ENCODE measurements at regions not wholly inside any gene's neighbourhood (a gene's known extent, or its start where the extent isn't known, plus 50 kb on each side); places are given as distances from the start of the nearest gene placed in this dataset.
"Not testable (repeated sequence)": the region's sequence is repeated elsewhere in the genome, so short reads cannot be mapped to it uniquely, and the experiment has no call there.

DNA sequence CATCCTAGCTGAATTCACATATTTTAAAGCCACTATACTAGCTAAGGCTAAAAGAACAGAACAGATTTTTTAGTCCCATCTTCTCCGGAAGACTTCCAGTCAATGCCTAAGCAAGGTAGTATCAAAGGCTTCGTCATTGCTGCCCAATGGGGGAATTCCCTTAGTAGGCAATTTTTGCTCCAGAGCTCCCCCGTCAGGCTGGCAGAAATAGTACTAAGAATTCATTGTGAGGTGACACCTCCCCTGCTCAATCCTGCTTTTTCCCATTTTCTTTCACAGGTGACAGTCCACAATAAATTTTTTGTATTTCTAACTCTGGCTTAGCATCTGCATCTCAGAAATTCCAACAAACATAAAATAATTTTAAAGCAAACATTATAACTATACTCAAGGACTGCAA is 52.8 kb upstream of the SRSF6 start:
- DNase-seq, result no peak

DNA sequence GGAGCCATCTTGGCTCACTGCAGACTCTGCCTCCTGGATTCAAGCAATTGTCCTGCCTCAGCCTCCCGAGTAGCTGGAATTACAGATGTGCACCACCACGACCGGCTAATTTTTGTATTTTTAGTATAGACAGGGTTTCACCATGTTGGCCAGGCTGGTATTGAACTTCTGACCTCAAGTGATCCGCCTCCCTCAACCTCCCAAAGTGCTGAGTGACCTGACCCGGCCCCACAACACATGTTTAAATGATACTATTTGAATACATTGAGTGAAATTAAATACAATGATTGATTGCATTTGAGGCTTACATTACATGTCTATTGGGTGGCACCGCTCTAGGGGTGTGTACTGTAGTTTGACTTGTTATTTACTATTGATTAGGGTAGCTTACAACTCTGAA is 56.8 kb upstream of the SRSF6 start:
- DNase-seq, result not testable (repeated sequence)

DNA sequence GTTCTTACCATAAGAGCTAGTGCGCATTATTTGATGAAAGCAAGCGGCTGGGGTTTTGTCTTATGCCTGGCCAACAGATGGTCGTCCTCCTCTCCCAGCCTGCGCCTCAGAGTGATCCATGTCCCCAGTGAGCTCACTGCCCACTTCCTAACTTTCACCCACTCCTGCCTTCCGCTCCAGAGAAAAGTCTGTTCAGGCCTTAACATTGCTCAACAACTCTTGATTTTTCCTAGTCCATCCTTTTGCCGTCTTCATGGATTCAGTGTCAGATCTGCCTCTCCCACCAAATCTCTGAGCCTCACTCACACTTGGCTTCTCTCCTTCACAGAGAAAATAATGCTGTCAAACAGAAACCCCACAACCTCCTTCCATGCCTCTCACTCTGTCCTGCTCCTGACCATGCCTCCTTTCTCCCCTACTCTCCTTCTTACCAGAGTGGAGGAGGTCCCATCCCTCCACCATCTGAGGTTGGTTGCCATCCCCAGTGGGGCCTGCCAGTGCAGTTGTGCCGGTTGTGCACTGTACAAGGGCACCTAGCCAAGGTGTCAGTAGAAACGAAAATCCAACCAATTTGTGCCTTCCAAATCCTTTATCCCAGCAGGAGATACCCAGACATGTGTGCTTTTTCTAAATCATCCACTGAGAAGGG is 58.9 kb upstream of the SRSF6 start:
- no peak for DNase-seq

DNA sequence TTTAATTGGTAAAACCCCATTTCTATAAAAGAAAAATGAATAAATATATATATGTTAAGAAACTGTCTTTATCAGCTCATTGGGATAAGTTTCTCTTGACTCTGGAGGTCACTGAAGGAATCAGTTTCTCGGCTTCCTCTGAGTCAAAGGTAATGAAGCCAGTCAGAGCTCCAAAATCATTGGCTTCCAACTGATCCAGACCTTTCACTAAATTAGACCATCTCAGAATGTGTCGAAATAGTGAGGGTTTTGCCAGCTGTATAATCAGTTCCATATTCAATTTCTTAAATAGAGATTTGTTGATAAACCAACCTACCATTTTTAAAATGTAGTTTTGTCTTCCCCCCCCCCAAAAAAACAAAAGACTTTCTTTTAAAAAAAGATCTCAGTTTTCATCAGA is 60.5 kb upstream of the SRSF6 start:
- no peak for DNase-seq

DNA sequence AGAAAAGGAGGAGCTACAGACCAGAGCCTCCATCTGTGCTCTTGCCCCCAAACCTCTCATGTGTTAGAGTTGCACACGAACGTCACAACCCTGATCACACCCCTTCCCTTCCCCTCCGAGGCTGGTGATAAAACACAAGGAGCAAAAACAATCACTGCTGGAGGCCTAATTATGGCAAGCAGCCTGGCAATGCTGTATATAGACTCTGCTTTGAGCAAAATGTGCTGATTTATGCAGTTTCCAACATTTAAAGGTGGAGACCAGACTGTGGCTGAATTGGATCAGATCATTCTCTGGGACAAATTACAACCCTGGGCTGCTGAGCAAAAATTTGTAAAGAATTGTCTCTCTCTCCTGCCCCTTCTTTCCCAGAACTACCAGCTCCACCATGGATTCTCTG is 64.6 kb upstream of the SRSF6 start:
- DNase-seq, result no peak

DNA sequence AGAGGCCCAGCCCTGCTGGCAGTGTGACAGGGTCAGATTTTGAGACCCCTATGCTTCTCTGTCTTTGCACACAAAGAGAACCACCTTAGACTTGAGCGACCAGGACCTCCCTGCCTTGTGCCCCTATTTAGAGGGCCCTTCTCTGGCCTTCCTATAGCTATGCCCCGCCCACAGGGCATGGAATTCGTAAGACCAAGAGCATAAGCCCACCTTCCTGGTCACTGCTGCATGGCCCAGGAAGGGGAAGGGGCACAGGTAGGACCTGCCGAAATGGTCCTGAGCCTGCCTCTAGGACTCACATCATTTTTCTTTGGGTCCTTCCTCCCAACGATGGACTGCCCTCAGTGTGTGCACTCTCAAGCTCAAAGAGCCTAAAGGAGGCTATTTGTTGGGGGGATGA is 65.1 kb upstream of the SRSF6 start:
- DNase-seq, result no peak

DNA sequence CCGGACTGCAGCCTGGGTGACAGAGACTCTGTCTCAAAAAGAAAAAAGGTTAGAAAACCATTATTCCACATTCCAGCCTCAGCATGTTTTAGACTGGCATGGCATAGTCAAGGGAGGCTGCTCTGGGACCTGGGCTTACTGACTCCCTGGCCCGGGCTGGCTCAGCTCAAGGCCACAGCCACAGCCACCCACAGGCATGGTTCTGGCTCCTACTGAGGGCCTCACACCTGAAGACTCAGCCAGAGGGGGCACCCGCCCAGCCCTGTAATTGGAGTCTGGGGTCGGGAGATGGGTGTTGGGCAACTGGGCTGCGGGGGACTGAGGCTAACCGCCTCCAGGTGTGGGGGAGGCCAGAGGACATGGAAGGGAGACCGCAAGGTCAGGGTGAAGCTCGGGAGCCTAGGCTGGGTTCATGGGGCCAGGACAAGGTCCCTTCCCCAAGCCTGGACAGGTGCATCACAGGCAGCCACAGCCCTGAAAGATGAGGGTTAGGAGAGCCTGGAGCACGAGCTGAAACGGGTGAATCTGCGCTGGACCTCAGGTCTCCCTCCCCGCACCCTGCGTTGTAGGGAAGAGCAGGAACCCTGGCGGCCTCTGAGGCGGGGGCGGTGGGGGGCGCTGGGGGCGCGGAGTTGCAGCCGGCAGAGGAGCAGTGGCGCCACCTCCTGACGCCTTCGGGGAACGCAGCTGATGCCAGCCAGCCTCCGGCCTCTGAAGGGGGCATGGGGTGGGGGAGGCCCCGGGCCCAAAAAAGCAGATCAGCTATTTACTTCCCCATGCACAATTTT is 67.7 kb upstream of the SRSF6 start:
- no peak for DNase-seq

DNA sequence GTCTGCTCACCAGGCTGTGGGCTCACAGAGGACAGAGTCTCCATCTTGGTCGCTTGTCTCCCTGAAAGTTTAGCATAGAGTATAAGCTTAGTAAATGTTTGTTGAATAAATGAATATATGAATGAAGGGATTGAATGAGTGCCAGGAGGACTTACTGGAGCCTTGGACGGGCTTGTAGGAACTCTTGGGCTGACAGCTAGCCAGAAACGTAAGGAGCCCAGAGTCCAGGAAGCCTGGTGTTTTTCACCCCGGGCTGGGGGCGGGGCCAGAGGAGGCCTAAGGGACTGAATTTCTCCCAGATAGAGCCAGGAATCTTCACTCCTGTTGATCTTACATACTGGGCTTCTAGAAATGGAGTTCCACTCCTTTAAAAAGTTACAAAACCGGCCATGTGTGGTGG is 68.5 kb upstream of the SRSF6 start:
- no peak for DNase-seq

DNA sequence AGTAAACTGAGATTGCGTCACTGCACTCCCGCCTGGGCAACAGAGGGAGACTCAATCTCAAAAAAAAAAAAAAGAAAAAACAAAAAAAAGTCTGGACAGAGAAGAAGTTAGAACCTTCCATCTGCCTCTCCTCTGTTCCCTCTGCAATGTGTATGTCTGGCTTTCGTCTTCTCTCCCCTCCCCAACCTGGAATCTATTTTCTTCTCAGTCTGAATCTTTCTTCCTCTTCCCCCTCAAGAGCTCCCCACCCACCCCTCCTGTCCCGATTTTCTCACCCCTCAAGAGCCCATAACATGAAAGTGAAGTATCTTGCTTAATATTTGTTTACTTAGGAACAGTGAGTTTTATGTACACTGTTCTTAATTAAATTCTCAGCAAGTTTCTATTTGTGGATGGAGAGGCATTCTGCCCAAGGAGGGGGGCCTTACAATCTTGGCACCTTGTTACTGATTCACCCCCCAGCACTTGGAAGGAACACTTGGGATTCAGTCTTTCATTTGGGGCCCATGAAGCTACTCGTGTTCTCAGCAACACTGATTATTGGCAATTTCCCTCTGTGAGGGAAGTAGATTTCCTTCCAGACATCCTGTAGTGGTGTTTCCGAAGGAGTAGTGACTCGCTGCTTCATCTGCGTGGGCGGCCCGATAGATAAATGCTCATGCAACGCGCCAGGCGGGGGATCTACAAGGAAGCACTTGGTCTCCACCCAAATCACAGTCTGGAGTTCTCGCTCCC is 69.3 kb upstream of the SRSF6 start:
- DNase-seq, result no peak

DNA sequence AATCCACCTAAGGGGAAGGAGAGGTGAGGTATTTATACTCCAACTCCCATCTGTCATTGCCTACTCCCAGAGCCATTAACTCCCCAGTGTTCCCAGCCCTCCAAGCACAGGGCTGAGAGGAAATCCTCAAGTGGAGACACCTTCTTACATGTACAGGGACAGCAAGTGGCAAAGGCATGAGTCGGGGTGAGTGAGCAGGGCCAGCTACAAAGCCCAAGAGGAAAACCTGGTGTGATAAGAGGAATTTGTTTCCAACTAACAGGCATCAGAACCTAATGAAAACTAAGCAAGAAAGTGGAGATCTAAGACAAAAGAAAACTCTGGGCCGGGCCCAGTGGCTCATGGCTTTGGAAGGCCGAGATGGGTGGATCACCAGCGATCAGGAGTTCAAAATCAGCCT is 70.0 kb upstream of the SRSF6 start:
- no peak for DNase-seq

DNA sequence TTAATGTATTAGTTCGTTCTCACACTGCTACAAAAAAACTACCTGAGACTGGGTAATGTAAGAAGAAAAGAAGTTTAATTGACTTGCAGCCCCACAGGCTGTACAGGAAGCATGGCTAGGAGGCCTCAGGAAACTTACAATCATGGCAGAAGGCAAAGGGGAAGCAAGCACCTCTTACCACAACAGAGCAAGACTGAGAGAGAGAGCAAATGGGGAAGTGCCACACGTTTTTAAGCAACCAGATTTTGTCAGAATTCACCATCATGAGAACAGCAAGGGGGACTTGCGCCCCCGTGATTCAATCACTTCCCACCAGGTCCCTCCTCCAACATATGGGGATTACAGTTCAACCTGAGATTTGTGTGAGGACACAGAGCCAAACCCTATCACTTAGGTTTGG is 70.8 kb upstream of the SRSF6 start:
- no peak for DNase-seq

DNA sequence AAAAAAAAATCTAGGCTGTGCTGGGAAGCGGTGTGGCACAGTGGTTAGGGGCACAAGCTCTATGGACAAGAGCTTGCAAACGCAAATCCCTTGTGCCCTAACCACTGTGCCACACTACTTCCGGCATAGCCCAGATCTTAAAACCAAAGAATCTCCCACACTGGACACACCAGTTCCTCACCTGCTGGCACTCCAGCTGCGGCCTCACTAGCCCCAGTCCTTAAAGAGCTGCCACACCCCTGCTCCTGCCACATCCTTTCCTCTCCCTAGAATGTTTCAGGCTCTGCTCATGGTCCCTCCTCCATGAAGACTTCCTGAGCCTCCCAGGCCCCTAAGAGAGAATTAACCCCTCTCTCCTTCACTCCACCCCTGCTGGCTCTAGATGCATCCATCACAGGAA is 71.8 kb upstream of the SRSF6 start:
- DNase-seq, result no peak

DNA sequence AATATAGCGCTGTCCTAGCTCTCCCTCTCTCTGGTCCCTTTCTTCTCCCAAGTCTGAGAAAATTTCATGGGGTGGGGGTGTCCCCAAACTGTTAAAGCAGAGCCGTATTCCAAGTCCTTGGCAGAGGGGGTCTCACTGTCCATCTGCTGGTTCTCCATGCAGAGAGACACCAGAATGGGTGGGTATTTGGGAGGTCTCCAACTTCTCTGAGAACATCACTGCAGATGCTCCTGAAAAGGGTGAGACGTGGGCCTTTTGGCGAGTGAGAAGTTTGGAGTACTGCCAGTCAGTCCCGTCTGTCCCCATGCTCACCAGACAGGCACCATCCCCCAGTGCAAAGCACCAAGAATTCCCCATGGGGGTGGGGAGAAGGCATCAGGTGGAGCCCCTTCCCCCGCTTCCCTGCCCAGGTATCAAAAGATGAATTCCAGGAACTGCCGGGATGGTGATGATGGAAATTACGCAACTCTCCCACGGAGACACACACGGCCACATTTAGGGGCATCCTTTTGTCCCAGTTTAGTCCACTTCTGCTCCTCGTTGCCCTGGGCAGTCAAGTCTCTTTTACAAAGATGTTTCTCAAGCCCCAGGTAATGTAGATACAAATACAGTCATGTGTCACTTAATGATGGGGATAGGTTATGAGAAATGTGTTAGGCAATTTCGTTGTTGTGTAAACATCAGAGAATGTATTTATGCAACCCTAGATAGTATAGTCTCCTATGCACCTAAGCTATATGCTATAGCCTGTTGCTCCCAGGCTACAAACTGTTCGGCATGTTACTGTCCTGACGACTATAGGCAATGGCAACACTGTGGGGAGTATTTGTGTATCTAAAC is 73.4 kb upstream of the SRSF6 start:
- DNase-seq, result no peak

DNA sequence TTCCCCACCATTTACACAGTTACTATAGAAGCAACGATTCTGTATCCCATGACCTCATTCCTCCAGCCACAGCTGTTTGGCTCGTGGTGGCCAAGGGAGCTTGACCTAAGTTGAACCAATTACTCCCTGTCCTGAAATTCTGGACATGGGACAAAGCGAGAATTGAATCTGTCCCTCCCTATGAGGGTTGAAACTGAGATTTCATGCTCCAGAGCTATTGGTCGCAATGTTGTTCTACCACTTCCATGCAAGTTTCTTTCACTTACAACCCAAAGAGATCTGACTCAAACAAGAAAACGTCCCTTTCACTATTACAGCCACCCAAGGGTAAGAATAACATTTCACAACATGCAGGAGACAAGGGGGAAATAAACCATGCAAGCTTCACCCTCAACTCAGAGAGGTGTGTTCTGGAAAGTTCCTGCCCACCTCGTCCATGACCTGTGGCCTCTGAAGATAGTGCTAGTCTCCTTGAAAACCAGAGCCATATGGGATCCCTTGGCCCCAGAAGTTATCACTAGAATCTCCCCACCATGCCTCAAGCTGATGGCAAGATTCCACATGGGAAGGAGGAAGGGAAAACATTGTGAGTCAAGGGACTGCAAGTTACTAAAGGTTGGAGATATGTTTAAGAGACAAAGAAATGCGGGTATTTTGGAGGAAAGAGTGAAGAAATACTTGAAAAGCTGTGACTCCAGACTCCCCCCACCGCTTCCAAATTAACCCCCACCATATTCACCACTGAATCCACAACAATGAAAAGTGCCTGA is 74.5 kb upstream of the SRSF6 start:
- DNase-seq, result no peak

DNA sequence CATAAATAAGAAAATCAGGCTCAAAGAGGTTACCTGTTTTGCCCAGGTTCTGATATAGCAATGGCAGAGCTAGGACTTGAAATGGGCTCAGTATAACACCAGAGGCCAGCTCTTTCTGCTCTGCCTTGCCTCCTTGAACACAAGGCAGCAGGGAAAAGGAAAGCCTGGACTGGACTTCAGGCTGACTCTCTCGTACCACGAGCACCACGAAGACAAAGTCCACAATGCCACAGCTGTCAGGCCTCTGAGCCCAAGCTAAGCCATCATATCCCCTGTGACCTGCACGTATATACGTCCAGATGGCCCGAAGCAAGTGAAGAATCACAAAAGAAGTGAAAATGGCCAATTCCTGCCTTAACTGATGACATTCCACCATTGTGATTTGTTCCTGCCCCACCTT is 75.6 kb upstream of the SRSF6 start:
- not testable (repeated sequence) for DNase-seq

DNA sequence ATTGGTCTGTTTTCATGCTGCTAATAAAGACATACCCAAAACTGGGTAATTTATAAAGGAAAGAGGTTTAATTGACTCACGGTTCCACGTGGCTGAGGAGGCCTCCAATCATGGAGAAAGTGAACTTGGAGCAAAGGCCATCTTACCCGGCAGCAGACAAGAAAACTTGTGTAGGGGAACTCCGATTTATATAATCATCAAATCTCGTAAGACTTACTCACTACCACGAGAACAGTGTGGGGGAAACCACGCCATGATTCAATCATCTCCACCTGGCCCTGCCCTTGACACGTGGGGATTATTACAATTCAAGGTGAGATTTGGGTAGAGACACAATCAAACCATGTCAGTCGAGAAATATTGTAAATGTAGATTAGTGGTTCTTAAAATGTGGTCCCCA is 76.2 kb upstream of the SRSF6 start:
- not testable (repeated sequence) for DNase-seq

DNA sequence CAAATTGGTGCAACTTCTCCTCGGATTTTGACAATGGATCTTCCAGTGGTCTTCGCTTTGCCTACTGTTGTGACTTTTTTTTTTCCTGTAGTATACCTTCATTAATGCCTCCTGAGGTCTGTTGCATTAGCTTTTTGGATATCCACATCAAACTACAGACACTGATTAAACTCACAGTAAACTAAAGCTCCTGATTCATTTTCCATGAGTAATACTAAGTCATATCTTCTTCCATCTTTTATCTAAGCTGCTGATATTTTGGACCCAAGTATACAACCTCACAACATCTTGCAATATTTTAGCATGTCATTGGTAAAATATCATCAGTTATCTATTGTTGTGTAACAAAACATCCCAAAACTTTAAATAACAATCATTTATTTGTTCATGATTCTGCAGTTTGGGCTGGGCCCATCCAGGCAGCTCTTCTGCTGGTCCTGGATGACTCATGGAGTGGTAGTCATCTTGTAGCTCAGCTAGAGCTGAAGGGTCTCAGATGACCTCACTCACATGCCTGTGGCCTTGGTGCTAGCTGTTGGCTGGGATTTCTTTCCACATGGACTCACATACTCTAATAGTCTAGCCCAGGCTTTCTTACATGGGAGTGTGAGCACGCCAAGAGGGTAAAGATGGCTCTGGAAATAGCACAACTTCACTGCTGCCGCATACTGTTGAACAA is 78.3 kb upstream of the SRSF6 start:
- DNase-seq, result peak; percentile 33

DNA sequence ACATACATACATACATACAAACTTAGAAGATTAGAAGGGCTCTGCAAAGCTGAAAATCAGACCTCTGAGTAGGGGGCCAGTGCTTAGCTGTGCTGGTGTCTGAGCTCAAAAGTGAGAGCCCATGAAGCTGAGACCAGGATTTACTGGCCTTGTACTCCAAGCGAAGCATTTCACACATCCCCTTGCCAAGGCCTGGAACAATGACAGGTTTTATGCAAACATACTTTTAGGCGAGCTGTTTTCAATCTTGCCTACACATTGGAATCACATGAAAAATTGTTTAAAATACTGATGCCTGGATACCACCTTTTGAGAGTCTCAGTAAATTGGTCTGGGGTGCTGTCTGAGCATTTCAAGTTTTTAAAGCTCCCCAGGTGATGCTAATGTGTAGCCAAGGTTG is 80.9 kb upstream of the SRSF6 start:
- DNase-seq, result no peak

DNA sequence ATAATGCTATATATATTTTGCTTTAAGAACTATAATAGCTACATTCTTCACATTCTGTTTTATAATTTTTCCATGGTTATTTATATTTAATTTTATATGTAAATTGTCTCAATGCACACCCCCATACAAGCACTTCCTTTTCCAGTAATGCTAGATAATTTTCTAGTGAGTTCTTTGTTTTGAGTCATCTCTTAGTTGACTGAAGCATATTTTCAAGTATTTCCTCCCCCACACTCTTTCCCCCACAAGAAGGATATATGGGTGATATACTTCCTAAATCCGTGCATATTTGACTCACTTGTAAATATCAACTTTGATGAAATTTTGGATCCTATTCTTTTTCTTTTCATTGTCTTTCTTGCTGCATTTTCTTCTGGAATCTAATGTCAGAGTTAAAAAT is 82.1 kb upstream of the SRSF6 start:
- DNase-seq, result no peak

DNA sequence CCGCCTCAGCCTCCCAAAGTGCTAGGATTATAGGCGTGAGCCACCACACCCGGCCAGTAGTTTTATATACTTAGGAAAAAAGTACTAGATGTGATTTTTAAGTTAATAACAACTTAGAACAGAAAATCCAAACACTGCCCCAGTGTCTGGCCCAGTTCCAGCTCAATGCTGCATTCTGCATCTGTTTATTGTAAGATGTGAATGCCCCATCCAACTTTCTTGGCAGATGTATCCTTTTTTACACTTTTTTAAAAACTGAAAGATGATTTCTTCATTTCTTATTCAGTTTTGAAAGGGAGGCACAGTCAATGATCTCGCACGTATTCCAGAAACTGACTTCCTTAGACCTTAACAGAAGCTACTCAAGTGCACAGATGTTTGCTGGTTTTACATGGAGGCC is 85.6 kb upstream of the SRSF6 start:
- no peak for DNase-seq

DNA sequence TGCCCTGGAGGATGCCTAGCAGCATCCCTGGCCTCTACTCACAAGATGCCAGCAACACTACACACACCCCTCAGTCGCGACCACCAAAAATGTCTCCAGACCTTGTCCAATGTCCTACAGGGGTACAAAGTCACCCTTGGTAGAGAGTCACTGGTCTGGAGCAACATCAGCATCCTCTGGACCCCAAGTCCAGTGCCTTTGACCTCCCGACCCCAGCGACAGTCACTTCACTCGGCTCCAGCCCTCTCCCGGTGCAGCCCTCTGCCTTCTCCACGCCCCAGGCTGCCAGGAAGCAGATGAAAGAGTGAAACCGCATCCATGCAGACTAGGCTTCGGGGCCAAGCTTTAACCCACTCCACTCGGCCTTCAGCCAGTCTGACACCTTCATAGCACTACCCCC is 92.0 kb upstream of the SRSF6 start:
- no peak for DNase-seq

DNA sequence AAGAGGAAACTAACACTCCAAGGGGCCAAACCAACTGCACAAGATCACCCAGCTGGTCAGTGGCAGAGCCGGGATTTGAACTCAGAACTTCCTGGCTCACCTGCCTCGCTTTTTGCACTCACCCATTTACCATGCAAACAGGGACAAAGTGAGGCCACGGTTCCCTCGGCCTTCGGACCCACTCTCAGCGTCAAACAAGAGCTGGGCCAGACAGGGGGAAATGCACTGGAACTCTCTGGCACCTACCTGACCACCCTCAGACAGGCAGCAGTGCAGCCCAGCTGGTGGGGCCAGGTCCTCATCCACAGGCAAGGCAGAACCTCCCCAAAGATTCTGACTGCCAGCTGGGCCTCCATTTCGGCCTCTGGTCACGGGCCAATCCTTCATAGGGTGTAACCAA is 93.7 kb upstream of the SRSF6 start:
- DNase-seq, result no peak
